Vagina (tissue), 2 donors: ENCODE measurements at regions not wholly inside any gene's neighbourhood (a gene's known extent, or its start where the extent isn't known, plus 50 kb on each side); places are given as distances from the start of the nearest gene placed in this dataset.

Experiments used
- POLR2A ChIP-seq, 2 donors: fragments of 450-650 bp; IDR thresholded peaks; one replicate each; pipeline ENCODE4 v1.6.1; 2017; ENCODE audit warnings: antibody characterized with exemption in 2 of 2, mild to moderate bottlenecking in 2 of 2, moderate library complexity in 2 of 2
- POLR2AphosphoS5 ChIP-seq, 2 donors: sonication (generic); formaldehyde crosslinking; IDR thresholded peaks; one replicate each; pipeline ENCODE4 v1.9.0; 2017; ENCODE audit warnings: antibody characterized with exemption in 2 of 2, mild to moderate bottlenecking in 2 of 2, low read depth in 1 of 2; ENCODE audit not compliant: insufficient read depth in 1 of 2
- TF ChIP-seq, protein P1 (sequence below), 3 experiments: fragments of 450-650 bp in 2 of 3; fragments of 200-600 bp in 1 of 3; sonication (generic) in 1 of 3; IDR thresholded peaks; one replicate each; pipeline ENCODE4 v1.5.1; 2017 to 2019; ENCODE audit warnings: antibody characterized with exemption in 3 of 3, mild to moderate bottlenecking in 2 of 3, moderate library complexity in 2 of 3

DNA sequence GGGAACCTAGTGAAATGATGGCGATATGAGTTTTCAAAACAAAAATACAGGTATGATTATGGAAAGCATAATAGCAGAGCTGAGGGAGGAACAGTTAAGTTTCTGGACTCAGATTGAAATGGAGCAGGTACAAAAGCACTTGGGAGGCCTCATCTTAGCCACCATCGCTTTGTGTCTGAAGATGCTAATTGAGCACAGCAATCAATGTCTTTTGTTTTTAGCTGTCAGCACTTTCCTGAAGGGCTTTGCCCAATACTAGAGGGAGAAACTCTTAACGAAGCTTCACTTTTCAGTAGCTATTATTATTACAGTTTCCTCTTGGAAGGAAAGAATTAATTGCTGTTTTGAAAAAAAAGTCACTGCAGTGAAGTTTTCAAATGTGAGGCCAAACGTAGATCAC is 348.7 kb downstream of the RWDD3 start:
- TF ChIP-seq, protein P1, sequence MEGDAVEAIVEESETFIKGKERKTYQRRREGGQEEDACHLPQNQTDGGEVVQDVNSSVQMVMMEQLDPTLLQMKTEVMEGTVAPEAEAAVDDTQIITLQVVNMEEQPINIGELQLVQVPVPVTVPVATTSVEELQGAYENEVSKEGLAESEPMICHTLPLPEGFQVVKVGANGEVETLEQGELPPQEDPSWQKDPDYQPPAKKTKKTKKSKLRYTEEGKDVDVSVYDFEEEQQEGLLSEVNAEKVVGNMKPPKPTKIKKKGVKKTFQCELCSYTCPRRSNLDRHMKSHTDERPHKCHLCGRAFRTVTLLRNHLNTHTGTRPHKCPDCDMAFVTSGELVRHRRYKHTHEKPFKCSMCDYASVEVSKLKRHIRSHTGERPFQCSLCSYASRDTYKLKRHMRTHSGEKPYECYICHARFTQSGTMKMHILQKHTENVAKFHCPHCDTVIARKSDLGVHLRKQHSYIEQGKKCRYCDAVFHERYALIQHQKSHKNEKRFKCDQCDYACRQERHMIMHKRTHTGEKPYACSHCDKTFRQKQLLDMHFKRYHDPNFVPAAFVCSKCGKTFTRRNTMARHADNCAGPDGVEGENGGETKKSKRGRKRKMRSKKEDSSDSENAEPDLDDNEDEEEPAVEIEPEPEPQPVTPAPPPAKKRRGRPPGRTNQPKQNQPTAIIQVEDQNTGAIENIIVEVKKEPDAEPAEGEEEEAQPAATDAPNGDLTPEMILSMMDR (IDR thresholded peaks at IDR 0.05) = no peak
- TF ChIP-seq POLR2A (IDR thresholded peaks at IDR 0.05) = no peak
- TF ChIP-seq POLR2AphosphoS5 (IDR thresholded peaks at IDR 0.05; ENCODE audit: insufficient read depth in 1 of 2, low read depth in 1 of 2) = no peak
